ENCODE measurements at regions not wholly inside any gene's neighbourhood (a gene's known extent, or its start where the extent isn't known, plus 50 kb on each side); places are given as distances from the start of the nearest gene placed in this dataset.

DNA sequence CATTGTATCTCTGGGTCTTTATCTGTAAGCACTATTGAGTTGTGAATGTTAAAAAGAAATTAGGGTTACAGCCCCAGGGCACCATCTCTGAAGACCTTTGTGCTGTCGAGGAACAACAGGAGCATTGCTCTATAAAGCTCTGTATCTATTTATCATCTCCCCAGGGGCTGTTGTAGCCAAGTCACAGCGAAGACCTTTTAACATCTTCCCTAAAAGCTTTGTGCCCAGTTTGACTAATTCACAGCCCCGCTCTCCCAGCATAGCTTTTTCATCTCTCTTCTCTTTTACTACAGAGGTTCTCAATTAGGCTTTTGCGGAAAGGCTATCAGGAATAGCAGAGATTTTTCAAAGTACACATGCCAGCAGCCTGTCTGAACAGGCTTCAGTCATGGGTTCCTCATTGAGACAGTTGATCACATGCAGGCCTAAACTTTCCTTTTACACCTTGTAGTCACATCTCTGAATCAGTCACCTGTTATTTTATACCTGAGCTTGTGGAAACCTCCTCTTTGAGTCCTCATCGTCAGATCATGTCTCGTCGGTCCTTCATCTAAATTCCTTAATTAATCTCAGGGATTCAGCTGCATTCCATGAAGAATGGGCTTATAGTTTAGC lies 140.5 kb downstream of the NPR3 start:
- TF ChIP-seq, protein P1, sequence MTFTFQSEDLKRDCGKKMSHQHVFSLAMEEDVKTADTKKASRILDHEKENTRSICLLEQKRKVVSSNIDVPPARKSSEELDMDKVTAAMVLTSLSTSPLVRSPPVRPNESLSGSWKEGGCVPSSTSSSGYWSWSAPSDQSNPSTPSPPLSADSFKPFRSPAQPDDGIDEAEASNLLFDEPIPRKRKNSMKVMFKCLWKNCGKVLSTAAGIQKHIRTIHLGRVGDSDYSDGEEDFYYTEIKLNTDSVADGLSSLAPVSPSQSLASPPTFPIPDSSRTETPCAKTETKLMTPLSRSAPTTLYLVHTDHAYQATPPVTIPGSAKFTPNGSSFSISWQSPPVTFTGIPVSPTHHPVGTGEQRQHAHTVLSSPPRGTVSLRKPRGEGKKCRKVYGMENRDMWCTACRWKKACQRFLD (CRISPR knock-in tag; IDR thresholded peaks at IDR 0.05; ENCODE audit: borderline replicate concordance), result no peak
- TF ChIP-seq CHCHD3 (CRISPR knock-in tag; IDR thresholded peaks at IDR 0.05) (no peak), TCF7 (IDR thresholded peaks at IDR 0.05; ENCODE audit: low read depth) (no peak), MTA3 (CRISPR knock-in tag; IDR thresholded peaks at IDR 0.05) (no peak), ZSCAN22 (CRISPR knock-in tag; IDR thresholded peaks at IDR 0.05) (no peak), ZNF883 (CRISPR knock-in tag; IDR thresholded peaks at IDR 0.05; ENCODE audit: not compliant biosample characterization) (no peak), RFX1 (IDR thresholded peaks at IDR 0.05) (no peak)
- TF ChIP-seq, protein P2, sequence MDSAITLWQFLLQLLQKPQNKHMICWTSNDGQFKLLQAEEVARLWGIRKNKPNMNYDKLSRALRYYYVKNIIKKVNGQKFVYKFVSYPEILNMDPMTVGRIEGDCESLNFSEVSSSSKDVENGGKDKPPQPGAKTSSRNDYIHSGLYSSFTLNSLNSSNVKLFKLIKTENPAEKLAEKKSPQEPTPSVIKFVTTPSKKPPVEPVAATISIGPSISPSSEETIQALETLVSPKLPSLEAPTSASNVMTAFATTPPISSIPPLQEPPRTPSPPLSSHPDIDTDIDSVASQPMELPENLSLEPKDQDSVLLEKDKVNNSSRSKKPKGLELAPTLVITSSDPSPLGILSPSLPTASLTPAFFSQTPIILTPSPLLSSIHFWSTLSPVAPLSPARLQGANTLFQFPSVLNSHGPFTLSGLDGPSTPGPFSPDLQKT (CRISPR knock-in tag; IDR thresholded peaks at IDR 0.05; ENCODE audit: borderline replicate concordance), result no peak
- TF ChIP-seq, protein P3, sequence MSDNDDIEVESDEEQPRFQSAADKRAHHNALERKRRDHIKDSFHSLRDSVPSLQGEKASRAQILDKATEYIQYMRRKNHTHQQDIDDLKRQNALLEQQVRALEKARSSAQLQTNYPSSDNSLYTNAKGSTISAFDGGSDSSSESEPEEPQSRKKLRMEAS (IDR thresholded peaks at IDR 0.05), result no peak
- TF ChIP-seq, protein P4, sequence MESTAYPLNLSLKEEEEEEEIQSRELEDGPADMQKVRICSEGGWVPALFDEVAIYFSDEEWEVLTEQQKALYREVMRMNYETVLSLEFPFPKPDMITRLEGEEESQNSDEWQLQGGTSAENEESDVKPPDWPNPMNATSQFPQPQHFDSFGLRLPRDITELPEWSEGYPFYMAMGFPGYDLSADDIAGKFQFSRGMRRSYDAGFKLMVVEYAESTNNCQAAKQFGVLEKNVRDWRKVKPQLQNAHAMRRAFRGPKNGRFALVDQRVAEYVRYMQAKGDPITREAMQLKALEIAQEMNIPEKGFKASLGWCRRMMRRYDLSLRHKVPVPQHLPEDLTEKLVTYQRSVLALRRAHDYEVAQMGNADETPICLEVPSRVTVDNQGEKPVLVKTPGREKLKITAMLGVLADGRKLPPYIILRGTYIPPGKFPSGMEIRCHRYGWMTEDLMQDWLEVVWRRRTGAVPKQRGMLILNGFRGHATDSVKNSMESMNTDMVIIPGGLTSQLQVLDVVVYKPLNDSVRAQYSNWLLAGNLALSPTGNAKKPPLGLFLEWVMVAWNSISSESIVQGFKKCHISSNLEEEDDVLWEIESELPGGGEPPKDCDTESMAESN (CRISPR knock-in tag; conservative IDR thresholded peaks at IDR 0.05), result no peak
